HG03432 (cell line): ENCODE measurements at regions not wholly inside any gene's neighbourhood (a gene's known extent, or its start where the extent isn't known, plus 50 kb on each side); places are given as distances from the start of the nearest gene placed in this dataset.
"Not testable (repeated sequence)": the region's sequence is repeated elsewhere in the genome, so short reads cannot be mapped to it uniquely, and the experiment has no call there.

Experiments
- ATAC-seq: cut with Tn5 transposase; IDR thresholded peaks from one replicate; pipeline ENCODE4 v1.9.1; 2021; ENCODE audit warnings: mild to moderate bottlenecking, moderate library complexity; ENCODE audit not compliant: unreplicated experiment

- ATAC-seq = not testable (repeated sequence)
Observed at GRCh38 chr1:146443088-146443870, 214.5 kb upstream of the NOTCH2NLA start.

GRCh38 chr1:146438543-146438942 lies 209.7 kb upstream of the NOTCH2NLA start:
- not testable (repeated sequence) for ATAC-seq

GRCh38 chr1:146416642-146417041 lies 187.8 kb upstream of the NOTCH2NLA start:
- not testable (repeated sequence) for ATAC-seq

- ATAC-seq = not testable (repeated sequence)
Observed at GRCh38 chr1:146415017-146415416, 186.2 kb upstream of the NOTCH2NLA start.

GRCh38 chr1:146413911-146414310 lies 185.1 kb upstream of the NOTCH2NLA start:
- ATAC-seq = not testable (repeated sequence)

- not testable (repeated sequence) for ATAC-seq
Observed at GRCh38 chr1:146411923-146412322, 183.1 kb upstream of the NOTCH2NLA start.

GRCh38 chr1:146409817-146410441 lies 181.1 kb upstream of the NOTCH2NLA start:
- not testable (repeated sequence) for ATAC-seq

GRCh38 chr1:146409116-146409801 lies 180.4 kb upstream of the NOTCH2NLA start:
- not testable (repeated sequence) for ATAC-seq

GRCh38 chr1:146401281-146401825 lies 172.5 kb upstream of the NOTCH2NLA start:
- not testable (repeated sequence) for ATAC-seq

- ATAC-seq = not testable (repeated sequence)
Observed at GRCh38 chr1:146400173-146401121, 171.6 kb upstream of the NOTCH2NLA start.

GRCh38 chr1:146399225-146399624 lies 170.4 kb upstream of the NOTCH2NLA start:
- not testable (repeated sequence) for ATAC-seq

GRCh38 chr1:146396801-146397200 lies 168.0 kb upstream of the NOTCH2NLA start:
- not testable (repeated sequence) for ATAC-seq

GRCh38 chr1:146396242-146396641 lies 167.4 kb upstream of the NOTCH2NLA start:
- ATAC-seq = not testable (repeated sequence)

- ATAC-seq = not testable (repeated sequence)
Observed at GRCh38 chr1:146393796-146394195, 165.0 kb upstream of the NOTCH2NLA start.

GRCh38 chr1:146393154-146393553 lies 164.3 kb upstream of the NOTCH2NLA start:
- ATAC-seq = not testable (repeated sequence)

GRCh38 chr1:146389178-146389577 lies 160.4 kb upstream of the NOTCH2NLA start:
- ATAC-seq = not testable (repeated sequence)

- ATAC-seq = not testable (repeated sequence)
Observed at GRCh38 chr1:146387750-146388469, 159.1 kb upstream of the NOTCH2NLA start.

- peak; percentile 98 for ATAC-seq
Observed at GRCh38 chr1:146386851-146387749, 158.3 kb upstream of the NOTCH2NLA start.
